Tibial nerve (tissue), 4 donors: ENCODE measurements at regions not wholly inside any gene's neighbourhood (a gene's known extent, or its start where the extent isn't known, plus 50 kb on each side); places are given as distances from the start of the nearest gene placed in this dataset.

Experiments used
- DNase-seq, 2 donors: peaks; one replicate each; pipeline ENCODE4 v3.0.0-alpha.2; 2019; ENCODE audit warnings: low spot score in 2 of 2
- H3K27ac ChIP-seq, 4 donors: fragments of 200-600 bp; sonication (generic) in 3 of 4; one replicate each; pipeline ENCODE4 v1.5.1; 2017 to 2019; ENCODE audit warnings: mild to moderate bottlenecking in 1 of 4
- H3K27me3 ChIP-seq, 2 donors: fragments of 200-600 bp; sonication (generic) in 1 of 2; one replicate each; pipeline versions ENCODE4 v1.5.1 to v1.6.0; 2017 to 2019
- H3K36me3 ChIP-seq, 3 donors: fragments of 200-600 bp; sonication (generic); one replicate each; pipeline ENCODE4 v1.5.1; 2018 to 2019
- H3K4me1 ChIP-seq, 4 donors: fragments of 200-600 bp; sonication (generic) in 3 of 4; one replicate each; pipeline ENCODE4 v1.5.1; 2017 to 2019
- H3K4me3 ChIP-seq, 4 donors: fragments of 200-600 bp; sonication (generic) in 3 of 4; one replicate each; pipeline ENCODE4 v1.5.1; 2017 to 2019; ENCODE audit warnings: mild to moderate bottlenecking in 1 of 4, moderate library complexity in 1 of 4
- H3K9me3 ChIP-seq, 4 donors: fragments of 200-600 bp; sonication (generic) in 3 of 4; one replicate each; pipeline ENCODE4 v1.5.1; 2017 to 2019
- CTCF ChIP-seq, 5 experiments: fragments of 200-600 bp in 3 of 5; fragments of 450-650 bp in 2 of 5; sonication (generic) in 3 of 5; IDR thresholded peaks; one replicate each; pipeline ENCODE4 v1.5.1; 2016 to 2019; ENCODE audit warnings: antibody characterized with exemption in 5 of 5, mild to moderate bottlenecking in 3 of 5, moderate library complexity in 2 of 5
- EP300 ChIP-seq, 2 donors: sonication (generic); formaldehyde crosslinking; IDR thresholded peaks; one replicate each; pipeline ENCODE4 v1.6.1; 2017; ENCODE audit warnings: antibody characterized with exemption in 2 of 2, mild to moderate bottlenecking in 1 of 2
- POLR2A ChIP-seq, 2 donors: fragments of 450-650 bp; IDR thresholded peaks; one replicate each; pipeline ENCODE4 v1.6.1; 2017; ENCODE audit warnings: antibody characterized with exemption in 2 of 2, mild to moderate bottlenecking in 2 of 2, moderate library complexity in 2 of 2
- WGBS, 2 donors: methylation state at CpG; one replicate each; pipeline ENCODE4 v1.1.5; 2018; 5-methylcytosine and 5-hydroxymethylcytosine counted together

DNA sequence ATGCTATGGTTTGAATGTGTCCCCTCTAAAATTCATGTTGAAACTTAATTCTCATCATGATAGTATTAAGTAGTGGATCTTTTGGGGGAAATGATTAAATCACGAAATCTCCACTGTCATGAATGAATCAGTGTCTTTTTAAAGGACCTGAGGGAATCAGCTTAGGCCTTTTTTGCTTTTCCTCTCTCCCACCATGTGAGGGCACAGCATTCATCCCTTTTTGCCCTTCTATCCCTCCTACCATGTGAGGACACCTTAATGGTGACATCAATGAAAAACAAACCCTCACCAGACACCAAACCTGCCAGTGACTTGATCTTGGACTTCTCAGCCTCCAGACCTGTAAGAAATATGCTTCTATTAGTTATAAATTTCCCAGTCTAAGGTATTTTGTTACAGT, 247.1 kb upstream of the UBE2E3 start:
- no peaks in the 10 kb centered on the region for H3K27me3 ChIP-seq
- TF ChIP-seq EP300 (IDR thresholded peaks at IDR 0.05) (no peak), POLR2A (IDR thresholded peaks at IDR 0.05) (no peak), CTCF (IDR thresholded peaks at IDR 0.05) (no peak)
- H3K4me1 ChIP-seq = no peaks in the 10 kb centered on the region
- H3K4me3 ChIP-seq = no peak overlapping the region
- WGBS, 2 donors = 79 to 86% methylated on average over 1 of the region's 1 CpG
- DNase-seq = no peak
- no peaks in the 10 kb centered on the region for H3K9me3 ChIP-seq
- no peaks in the 10 kb centered on the region for H3K36me3 ChIP-seq
- no peak overlapping the region for H3K27ac ChIP-seq

GRCh38 chr2:180732337-180732736, 248.1 kb upstream of the UBE2E3 start:
- no peak for TF ChIP-seq EP300 (IDR thresholded peaks at IDR 0.05)
- no peak for TF ChIP-seq CTCF (IDR thresholded peaks at IDR 0.05)
- no peak for TF ChIP-seq POLR2A (IDR thresholded peaks at IDR 0.05)
- no peak for DNase-seq
- H3K9me3 ChIP-seq = no peaks in the 10 kb centered on the region
- no peak overlapping the region for H3K4me3 ChIP-seq
- 80 to 100% methylated on average over 2 to 3 of the region's 3 CpGs for WGBS, 2 donors
- no peak overlapping the region for H3K27ac ChIP-seq
- H3K27me3 ChIP-seq = no peaks in the 10 kb centered on the region
- no peaks in the 10 kb centered on the region for H3K36me3 ChIP-seq
- H3K4me1 ChIP-seq = no peaks in the 10 kb centered on the region

- H3K4me3 ChIP-seq = no peak overlapping the region
- H3K27ac ChIP-seq = no peak overlapping the region
- no peaks in the 10 kb centered on the region for H3K9me3 ChIP-seq
- WGBS, 2 donors = 85 to 96% methylated on average over 2 of the region's 2 CpGs
- no peaks in the 10 kb centered on the region for H3K27me3 ChIP-seq
- TF ChIP-seq CTCF (IDR thresholded peaks at IDR 0.05) = no peak
- no peak for TF ChIP-seq EP300 (IDR thresholded peaks at IDR 0.05)
- no peak for TF ChIP-seq POLR2A (IDR thresholded peaks at IDR 0.05)
- H3K36me3 ChIP-seq = no peaks in the 10 kb centered on the region
- no peak for DNase-seq
- H3K4me1 ChIP-seq = no peaks in the 10 kb centered on the region
Measured at GRCh38 chr2:180730976-180731375, 249.4 kb upstream of the UBE2E3 start.

DNA sequence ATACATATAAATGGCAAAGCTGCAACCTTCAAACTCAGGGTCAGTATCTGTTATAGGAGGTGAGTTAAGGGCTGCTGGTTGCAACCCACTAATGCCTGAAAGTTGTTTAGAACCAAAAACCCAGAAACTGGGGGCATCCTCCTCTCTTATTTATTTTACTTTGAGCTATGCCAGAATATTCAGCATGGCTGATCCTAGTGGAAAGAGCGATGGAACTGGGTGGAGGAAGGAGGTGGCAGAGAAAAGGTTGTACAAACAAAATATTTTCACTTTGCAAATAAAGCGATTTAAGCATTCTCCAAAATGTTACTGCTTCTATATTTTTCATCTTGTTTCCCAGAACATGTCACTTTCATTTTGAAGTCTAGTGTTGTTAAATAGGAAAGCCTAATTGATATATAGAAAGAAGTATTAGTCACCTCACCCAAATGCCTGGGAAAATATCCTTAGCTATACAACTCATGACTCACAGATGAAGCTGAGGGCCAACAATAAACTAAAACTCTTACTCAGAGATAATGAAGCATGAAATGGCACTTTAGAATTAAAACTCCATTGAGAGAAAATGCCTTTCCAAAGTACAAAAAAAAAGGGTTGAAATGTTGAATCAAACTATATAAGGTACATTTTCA, 251.4 kb upstream of the UBE2E3 start:
- H3K27ac ChIP-seq = no peak overlapping the region
- no peaks in the 10 kb centered on the region for H3K36me3 ChIP-seq
- WGBS, 2 donors = 81 to 86% methylated on average over 2 of the region's 2 CpGs
- H3K4me1 ChIP-seq = no peaks in the 10 kb centered on the region
- DNase-seq = no peak
- H3K9me3 ChIP-seq = no peaks in the 10 kb centered on the region
- H3K27me3 ChIP-seq = no peaks in the 10 kb centered on the region
- TF ChIP-seq EP300 (IDR thresholded peaks at IDR 0.05) (no peak), POLR2A (IDR thresholded peaks at IDR 0.05) (no peak), CTCF (IDR thresholded peaks at IDR 0.05) (no peak)
- H3K4me3 ChIP-seq = no peak overlapping the region

DNA sequence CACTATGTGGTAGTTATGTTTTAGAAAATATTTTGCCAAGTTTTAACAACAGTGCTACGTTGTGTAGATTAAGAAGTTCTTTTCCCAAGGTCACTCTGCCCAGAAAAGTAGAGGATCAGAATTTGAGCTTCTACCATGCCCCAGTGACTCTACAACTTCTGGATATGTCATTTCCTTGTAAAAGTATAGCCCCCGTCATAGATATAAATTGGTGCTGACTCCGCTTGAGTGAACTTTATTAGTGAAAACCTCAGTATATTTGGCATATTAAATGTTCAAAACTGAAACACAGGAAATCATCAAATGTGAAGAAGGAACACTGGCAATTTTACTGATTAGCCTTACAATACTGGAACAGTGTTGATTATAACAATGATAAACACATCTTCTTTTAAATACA, 256.7 kb upstream of the UBE2E3 start:
- Histone ChIP-seq H3K36me3 (no peaks in the 10 kb centered on the region), H3K9me3 (no peaks in the 10 kb centered on the region), H3K4me3 (no peak overlapping the region), H3K27me3 (no peaks in the 10 kb centered on the region), H3K4me1 (no peaks in the 10 kb centered on the region), H3K27ac (no peak overlapping the region)
- 78 to 79% methylated on average over 3 of the region's 3 CpGs for WGBS, 2 donors
- no peak for DNase-seq
- no peak for TF ChIP-seq CTCF (IDR thresholded peaks at IDR 0.05)
- no peak for TF ChIP-seq EP300 (IDR thresholded peaks at IDR 0.05)
- no peak for TF ChIP-seq POLR2A (IDR thresholded peaks at IDR 0.05)
